ENCODE measurements at regions not wholly inside any gene's neighbourhood (a gene's known extent, or its start where the extent isn't known, plus 50 kb on each side); places are given as distances from the start of the nearest gene placed in this dataset.

DNA sequence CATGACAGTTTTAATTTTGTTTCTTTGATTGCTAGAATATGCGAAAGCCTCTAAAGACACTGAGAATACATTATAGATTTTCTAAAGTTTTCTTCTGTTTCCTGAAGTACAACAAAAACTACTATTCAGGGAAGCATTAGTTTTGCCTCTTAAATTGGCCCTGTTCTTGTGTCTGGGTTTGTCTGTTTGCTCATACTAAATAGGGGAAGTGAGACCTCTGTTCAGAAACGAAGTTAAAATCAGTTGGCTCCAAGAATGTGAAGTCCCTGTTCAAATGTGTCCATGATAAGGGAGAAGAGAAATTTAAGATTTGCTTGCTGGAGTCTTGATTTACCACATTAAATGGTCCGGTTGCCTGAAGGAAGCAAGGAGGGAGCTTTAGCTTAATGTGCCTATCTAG is 327.3 kb upstream of the GBE1 start:
- DNase-seq, result no peak

DNA sequence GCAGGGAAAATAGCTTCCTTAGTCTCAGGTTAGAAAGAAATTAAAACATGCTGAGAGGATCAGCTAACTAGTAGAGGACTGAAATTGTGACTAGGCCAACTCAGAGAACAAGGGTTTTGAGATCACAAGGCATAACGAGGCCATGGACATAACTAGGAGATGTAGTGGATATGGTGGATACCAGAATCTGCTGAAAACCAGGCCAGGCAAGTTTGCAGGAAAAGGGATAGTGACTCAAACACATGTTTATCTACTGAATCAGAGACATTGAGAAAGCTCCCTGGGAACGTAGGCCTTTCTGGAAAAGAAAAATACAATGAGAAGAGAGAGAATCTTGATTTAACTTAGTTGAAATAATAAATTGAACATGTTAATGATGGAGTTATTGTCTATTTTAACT is 326.5 kb upstream of the GBE1 start:
- DNase-seq, result no peak

- no peak for DNase-seq
Observed at GRCh38 chr3:82085851-82086475, 324.5 kb upstream of the GBE1 start.

- no peak for DNase-seq
Observed at GRCh38 chr3:82085356-82085755, 323.9 kb upstream of the GBE1 start.

- DNase-seq, result no peak
Observed at GRCh38 chr3:82084824-82085223, 323.4 kb upstream of the GBE1 start.

DNA sequence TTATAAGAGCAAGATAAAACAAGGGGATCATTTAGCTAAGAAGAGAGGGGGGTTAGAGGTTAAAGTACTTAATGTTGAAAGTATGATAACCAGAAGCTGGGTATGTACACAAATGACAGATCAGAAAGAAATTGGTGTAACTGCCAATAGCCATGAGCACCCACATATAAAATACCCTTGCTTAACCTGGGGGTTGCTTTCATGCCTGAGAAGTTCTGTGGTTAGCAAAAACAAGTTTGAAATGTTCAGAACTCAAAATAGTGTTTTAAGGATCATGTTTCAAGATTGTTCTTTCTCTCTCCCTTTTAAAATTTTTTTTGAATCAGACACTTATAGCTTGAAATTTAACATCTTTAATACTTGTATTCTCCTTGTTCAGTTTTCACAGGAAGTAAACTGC is 321.4 kb upstream of the GBE1 start:
- no peak for DNase-seq

DNA sequence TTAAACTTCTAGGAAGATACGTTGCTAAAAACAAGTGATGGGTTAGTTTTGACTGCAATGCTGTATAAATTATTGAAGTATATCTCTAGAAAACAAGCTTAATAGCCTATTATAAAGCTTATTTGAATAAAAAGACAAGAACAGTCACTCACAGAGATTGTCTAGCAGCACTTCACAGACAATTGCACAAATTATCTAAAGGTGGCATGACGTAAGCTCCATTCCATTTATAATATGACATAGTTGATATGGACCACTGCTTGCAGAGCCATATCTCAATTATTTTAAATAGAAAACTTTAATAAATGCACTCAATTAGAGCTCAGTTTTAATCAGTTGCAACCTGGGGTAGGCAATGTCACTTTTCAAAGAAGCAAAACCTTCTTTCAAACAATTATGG is 319.9 kb upstream of the GBE1 start:
- DNase-seq, result no peak

DNA sequence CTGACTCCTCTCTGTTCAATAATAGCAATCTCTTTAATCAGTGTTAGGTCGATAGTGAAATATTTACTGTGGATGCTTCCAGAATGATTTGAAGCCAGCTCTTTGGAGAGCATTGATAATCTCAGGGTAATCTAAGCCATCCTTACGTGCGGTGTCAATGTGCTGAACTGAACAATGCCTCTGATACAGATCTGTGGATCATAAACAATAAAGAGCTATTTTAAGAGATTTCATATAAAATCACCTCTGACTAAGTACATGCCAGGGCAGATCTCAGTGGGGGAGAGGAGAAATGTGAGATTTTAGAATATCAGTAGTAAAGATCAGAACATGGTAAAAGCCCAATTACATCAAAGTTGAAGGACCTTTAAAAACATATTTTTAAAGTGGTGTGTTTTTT is 319.3 kb upstream of the GBE1 start:
- DNase-seq, result no peak

GRCh38 chr3:82080261-82080660 is 318.8 kb upstream of the GBE1 start:
- no peak for DNase-seq

- DNase-seq, result no peak
Observed at GRCh38 chr3:82079335-82079890, 318.0 kb upstream of the GBE1 start.

DNA sequence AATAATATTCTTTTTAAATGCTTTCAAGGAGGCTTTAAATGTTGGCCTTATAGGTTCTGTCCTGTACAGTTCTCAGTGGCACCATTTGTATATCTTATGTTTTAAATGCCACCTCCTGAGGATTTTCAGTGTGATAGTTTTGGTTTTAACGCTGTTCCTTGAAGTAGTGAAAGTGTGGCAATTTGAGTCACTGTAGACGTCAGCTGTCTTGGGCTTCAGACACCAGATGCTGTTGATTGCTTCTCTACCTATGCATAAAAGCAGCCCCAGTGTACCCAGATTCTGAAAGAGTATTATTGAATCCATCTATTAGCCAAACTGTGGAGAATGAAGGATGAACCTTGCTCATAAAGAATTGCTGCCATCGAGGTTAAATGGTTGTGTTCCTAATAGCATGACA is 316.8 kb upstream of the GBE1 start:
- DNase-seq, result no peak

DNA sequence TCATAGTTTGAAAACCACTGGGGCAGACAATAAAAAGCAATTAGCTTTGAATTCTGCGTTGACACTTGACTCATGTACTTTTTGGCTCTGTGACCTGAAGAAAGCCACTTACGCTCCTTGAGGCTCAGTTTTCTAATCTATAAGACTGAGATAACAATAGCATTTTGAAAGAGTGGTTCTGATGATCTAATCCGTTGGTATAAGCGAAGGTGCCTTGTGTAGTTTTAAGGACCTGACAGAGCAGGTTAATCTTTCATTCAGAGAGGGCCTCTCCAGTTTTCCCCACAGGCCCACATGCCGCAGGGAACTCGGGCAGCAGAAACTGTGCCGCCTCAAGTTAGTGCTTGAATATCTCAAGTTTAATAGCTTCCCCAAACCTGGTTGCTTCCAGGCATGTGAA is 306.0 kb upstream of the GBE1 start:
- DNase-seq, result no peak

DNA sequence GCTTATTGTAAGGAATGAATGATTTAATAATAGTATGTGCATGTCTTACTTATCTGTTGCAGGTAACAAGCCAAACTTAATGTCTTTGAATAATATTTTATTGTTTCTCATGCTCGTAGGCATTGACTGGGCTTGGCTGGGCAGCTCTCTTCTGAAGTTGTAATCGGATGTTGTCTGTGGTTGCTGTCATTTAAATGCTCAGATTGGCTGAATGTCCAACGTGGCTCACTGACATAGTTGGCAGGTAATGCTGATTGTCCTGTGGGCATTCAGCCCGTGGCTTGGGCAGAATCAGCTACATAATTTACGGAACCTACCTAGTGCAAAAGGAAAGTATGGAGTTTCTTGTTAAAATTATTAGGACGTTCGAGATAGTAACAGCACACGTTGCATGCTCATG is 297.4 kb upstream of the GBE1 start:
- no peak for DNase-seq

GRCh38 chr3:82055792-82056191 is 294.3 kb upstream of the GBE1 start:
- no peak for DNase-seq

DNA sequence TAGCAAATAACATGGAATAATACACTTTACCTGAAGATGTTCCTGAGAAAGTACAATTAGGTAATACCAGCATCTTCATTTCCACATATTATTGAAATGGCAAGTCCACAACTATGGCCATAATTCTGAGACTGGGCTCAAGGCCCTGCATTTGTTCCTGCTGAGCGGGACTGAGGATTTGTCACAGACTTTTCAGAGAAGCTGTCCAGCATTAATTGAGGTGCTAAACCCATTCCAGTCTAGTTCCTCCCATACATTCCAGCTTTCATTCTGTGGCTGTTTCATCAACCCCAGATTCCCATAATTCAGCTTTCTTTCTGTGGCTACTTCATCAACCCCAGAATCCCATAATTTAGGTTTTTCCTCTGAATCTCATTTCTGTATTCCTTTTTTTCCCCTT is 293.4 kb upstream of the GBE1 start:
- no peak for DNase-seq

GRCh38 chr3:82053236-82053635 is 291.8 kb upstream of the GBE1 start:
- no peak for DNase-seq

DNA sequence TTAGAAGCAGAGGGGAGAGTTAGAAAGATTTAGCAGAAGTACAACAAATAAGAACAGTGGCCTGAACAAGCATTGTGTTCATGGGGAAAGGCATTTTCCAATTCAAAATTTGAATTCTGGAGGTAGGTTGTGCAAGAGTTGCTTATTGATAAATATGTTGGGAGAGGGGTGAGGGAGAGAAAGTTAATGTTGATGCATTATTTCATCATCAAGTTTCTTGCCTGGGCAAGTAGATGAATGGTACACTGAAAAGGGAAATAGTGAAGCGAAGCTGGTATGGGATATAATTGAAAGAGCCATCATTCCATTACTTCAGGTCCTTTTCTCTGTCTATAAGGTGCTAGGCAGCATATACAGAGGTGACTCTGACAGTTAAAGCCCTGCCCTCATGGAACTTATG is 288.9 kb upstream of the GBE1 start:
- DNase-seq, result no peak

DNA sequence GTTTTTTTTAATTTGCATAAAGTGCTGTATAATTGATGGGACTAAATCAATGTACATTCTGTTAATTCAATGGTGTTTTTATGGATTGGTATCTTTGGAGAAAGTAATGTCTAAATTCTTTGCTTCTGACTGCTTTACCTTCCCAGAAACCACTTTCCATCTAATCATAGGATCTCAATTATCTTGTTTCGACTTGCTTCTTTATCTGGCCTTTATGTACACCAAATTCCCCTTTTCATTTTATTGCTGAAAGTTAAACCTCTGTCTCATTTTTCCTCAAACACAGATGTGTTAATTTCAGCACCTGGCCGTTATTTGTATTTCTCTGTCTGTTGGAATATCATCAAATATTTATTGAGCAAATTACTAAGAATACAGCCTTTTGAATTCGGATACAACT is 287.3 kb upstream of the GBE1 start:
- DNase-seq, result no peak

GRCh38 chr3:82044930-82045705 is 283.7 kb upstream of the GBE1 start:
- DNase-seq, result no peak

DNA sequence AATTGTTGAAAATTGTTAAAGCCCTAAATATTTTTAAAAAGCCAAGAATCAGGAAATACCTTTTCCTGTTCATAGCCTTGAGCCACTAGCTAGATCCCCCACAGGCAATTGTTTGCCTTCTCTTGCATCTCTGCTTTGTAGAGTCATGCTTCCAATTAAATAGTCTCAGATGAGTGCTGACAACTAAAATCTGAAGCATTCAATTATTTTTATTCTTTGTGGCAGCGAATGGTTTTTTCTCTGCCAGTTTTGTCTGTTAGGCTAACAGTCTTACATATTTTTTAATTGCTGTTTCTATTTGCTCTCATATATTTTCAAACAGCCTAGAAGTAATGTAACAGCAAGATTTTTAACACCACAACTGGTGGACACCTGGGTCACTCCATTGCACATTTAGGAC is 277.1 kb upstream of the GBE1 start:
- no peak for DNase-seq

DNA sequence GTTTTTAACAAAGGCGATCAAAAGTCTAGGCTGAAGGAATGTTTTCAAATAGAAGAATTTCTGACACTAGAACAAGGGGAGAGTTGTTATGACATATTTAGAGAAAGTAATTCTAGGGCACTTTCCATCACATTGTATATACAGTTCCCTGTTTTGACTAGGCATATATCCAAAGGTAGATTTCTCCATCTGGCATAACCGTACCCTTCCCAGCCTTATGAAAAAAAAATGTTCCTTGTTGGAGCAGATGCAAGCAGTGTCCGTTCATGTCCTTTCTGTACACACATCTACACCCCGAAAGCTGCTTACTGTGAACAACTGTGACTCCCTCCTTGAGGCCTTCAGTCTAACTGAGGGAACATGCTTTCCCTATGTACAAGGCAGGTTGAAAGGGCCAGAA is 271.7 kb upstream of the GBE1 start:
- no peak for DNase-seq

GRCh38 chr3:82031596-82031995 is 270.2 kb upstream of the GBE1 start:
- no peak for DNase-seq

DNA sequence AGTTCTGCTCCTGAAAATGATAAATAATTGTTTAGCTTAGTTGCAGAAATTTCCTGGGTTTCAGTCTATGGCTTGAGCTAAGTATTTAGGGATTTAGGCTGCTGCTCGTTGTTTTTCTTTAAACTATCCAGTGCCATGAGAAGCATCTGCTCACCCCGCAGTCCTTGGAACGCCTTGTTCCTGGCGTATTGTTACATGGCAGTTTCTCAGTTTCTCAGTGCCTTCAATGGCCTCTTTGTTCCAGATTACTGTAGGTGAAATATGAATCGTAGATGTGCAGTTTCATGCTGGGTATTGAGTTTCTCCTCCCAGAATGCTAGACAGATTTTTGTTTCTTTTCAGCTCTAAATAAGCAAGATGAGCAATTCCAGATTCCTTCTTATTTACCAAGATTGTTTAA is 269.5 kb upstream of the GBE1 start:
- DNase-seq, result no peak

- DNase-seq, result no peak
Observed at GRCh38 chr3:82022836-82023235, 261.4 kb upstream of the GBE1 start.

Measured in muscle of arm (tissue), 1 donor.